HEK293T (cell line): ENCODE measurements at regions not wholly inside any gene's neighbourhood (a gene's known extent, or its start where the extent isn't known, plus 50 kb on each side); places are given as distances from the start of the nearest gene placed in this dataset.

Experiments used
- BHLHE40 ChIP-seq: fragments of 450-650 bp; IDR thresholded peaks from 2 replicates; pipeline ENCODE4 v1.6.1; 2016; ENCODE audit warnings: mild to moderate bottlenecking, moderate library complexity, borderline replicate concordance
- CTBP1 ChIP-seq: fragments of 450-650 bp; IDR thresholded peaks from 2 replicates; pipeline ENCODE4 v1.6.1; 2016; ENCODE audit warnings: borderline replicate concordance
- FOXA1 ChIP-seq: fragments of 450-650 bp; IDR thresholded peaks from 2 replicates; pipeline ENCODE4 v1.6.1; 2016; ENCODE audit warnings: mild to moderate bottlenecking
- FOXM1 ChIP-seq: fragments of 450-650 bp; IDR thresholded peaks from 2 replicates; pipeline ENCODE4 v1.6.1; 2017; ENCODE audit warnings: mild to moderate bottlenecking, borderline replicate concordance
- LEF1 ChIP-seq: fragments of 450-650 bp; IDR thresholded peaks from 2 replicates; pipeline ENCODE4 v1.6.1; 2017; ENCODE audit warnings: mild to moderate bottlenecking, borderline replicate concordance
- SP1 ChIP-seq: fragments of 450-650 bp; IDR thresholded peaks from 2 replicates; pipeline ENCODE4 v1.6.1; 2017
- SUZ12 ChIP-seq: fragments of 450-650 bp; IDR thresholded peaks from 2 replicates; pipeline ENCODE4 v1.6.1; 2016; ENCODE audit warnings: mild to moderate bottlenecking
- TARDBP ChIP-seq: fragments of 450-650 bp; IDR thresholded peaks from 2 replicates; pipeline ENCODE4 v1.6.1; 2016

DNA sequence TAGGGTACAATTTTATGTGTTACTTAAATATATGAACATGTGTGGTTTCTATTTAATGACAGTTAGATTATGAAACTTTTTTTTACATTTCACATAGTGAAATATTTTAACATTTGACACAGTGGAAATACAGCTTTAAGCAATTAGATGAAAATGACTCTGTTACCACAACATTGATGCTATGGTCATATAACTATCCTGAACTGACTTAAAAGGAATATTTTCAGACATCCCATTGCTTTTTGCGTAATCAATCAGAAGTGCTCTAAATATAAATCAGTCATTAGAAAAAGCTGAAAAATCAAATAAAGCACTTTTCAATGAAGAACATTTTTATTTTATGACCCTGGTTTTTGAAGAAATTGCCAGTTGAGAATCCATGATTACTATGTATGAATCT lies 80.3 kb downstream of the UFM1 start:
- TF ChIP-seq BHLHE40, result no peak
- TF ChIP-seq LEF1, result no peak
- TF ChIP-seq SUZ12, result no peak
- no peak for TF ChIP-seq TARDBP
- TF ChIP-seq FOXA1, result no peak
- TF ChIP-seq SP1, result no peak
- no peak for TF ChIP-seq FOXM1
- TF ChIP-seq CTBP1, result no peak
